HG02763 (cell line): ENCODE measurements at regions not wholly inside any gene's neighbourhood (a gene's known extent, or its start where the extent isn't known, plus 50 kb on each side); places are given as distances from the start of the nearest gene placed in this dataset.
A peak's percentile ranks its signal among the peaks of the same experiment; 100 is the strongest.

Experiments used
- ATAC-seq: cut with Tn5 transposase; IDR thresholded peaks from one replicate; pipeline ENCODE4 v1.9.1; 2021; ENCODE audit warnings: mild to moderate bottlenecking, moderate library complexity; ENCODE audit not compliant: unreplicated experiment

GRCh38 chr12:92438641-92439419 lies 264.0 kb upstream of the PLEKHG7 start:
- ATAC-seq = no peak

GRCh38 chr12:92437452-92437851 lies 265.3 kb upstream of the PLEKHG7 start:
- ATAC-seq = no peak

- no peak for ATAC-seq
Measured at GRCh38 chr12:92436856-92437255, 265.9 kb upstream of the PLEKHG7 start.

GRCh38 chr12:92434607-92435025 lies 268.2 kb upstream of the PLEKHG7 start:
- no peak for ATAC-seq

- peak; percentile 76 for ATAC-seq
Measured at GRCh38 chr12:92432724-92433441, 269.9 kb upstream of the PLEKHG7 start.

- ATAC-seq = peak; percentile 50
Measured at GRCh38 chr12:92431146-92431545, 271.6 kb upstream of the PLEKHG7 start.

GRCh38 chr12:92426332-92426731 lies 276.5 kb upstream of the PLEKHG7 start:
- no peak for ATAC-seq

DNA sequence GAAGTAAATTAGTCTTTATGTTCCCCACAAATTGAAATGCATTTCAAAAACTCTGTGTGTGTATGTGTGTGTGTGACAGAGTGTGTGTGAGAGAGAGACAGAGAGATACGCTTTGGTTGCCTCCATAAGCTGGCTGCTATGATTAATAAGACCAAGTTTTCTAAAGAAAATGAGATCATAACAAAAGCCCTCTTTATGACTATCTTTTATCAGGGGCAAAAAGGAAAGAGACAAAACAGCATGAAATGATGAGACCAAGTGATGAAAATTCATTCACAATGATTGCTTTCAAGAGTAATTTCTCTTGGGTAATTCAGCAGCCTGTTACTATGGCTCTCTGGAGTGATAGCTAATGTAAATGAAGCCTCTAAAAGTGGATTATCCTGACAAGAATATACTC lies 277.6 kb upstream of the PLEKHG7 start:
- ATAC-seq = no peak

DNA sequence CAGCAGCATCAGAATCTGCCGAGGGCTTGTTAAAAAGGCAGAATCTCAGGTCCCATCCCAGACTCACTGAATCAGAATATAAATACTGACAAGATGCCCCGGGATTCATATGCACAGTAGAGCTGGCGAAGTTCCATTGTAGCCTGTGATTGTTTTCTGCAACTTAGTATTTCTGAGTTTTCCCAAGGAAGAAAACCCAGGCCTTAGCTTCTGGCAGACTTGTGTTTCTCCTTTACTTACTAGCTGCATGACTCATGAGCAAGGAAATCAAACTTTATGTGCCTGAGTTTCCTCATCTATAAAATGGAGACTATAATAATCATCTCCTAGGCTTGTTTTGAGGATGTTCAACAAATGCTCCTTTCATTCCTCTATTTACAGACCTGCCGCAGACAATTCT lies 278.5 kb upstream of the PLEKHG7 start:
- no peak for ATAC-seq

GRCh38 chr12:92421701-92422100 lies 276.1 kb upstream of the BTG1 start:
- ATAC-seq = no peak

- no peak for ATAC-seq
Measured at GRCh38 chr12:92421042-92421441, 275.4 kb upstream of the BTG1 start.

DNA sequence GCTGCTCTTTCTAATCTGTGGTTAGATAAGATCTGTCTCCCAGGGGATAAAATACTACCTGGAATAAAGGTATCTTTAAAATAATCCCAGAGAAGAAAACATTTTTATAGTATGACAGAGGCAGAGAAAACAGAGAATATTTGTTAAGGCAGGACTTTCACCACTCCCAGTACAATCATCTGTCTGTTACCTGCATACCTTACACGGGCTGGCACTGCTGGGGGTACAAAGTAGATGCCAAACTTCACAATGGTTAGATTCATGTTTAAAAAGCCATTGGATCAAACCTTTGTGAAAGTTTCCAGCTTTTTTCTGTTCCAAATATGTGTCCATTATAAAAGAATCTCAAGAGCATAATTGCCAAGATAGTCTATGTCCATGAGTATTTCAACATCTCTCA lies 273.6 kb upstream of the BTG1 start:
- ATAC-seq = no peak

GRCh38 chr12:92418381-92418780 lies 272.7 kb upstream of the BTG1 start:
- no peak for ATAC-seq

- ATAC-seq = no peak
Measured at GRCh38 chr12:92417373-92417772, 271.7 kb upstream of the BTG1 start.

DNA sequence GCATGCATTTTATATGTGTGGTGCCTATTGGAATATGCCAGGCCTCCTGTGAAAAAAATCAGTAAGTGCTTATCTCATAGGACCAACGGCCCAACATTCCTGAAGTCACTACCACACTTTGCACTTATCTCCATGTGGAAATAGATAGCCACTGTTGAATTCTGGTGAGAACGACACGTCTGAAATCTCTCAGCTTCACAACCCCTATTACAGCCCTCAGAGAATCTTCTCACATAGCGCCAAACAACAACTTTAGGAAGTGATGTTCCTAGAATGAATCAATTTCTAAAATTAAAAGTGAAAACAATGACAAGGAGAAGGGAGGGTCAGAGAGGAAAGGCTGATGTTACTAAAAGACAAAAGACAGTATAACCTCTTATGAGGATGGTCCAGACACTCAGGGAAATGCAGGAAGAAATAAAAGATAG lies 270.8 kb upstream of the BTG1 start:
- ATAC-seq = no peak

- no peak for ATAC-seq
Measured at GRCh38 chr12:92414170-92415070, 268.8 kb upstream of the BTG1 start.

- no peak for ATAC-seq
Measured at GRCh38 chr12:92413286-92413685, 267.6 kb upstream of the BTG1 start.

DNA sequence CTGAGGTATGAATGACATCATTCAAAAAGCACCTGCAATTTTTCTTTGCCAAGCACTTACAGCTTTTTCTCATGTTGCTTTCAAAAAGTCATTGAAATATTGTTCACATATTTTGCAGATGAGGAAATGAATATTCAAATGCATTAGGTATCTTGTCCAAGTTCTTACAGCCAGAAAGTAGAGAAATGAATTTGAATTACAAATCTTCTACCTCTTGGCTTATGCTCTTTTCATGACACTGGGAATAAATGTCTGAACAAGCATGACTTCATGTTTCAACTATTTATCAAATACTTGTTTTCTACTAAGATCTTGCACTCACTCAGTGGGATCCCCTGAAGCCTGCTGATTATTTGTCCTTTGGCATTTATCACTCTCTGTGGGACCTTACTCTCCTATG lies 267.2 kb upstream of the BTG1 start:
- ATAC-seq = no peak

GRCh38 chr12:92411687-92412086 lies 266.0 kb upstream of the BTG1 start:
- no peak for ATAC-seq

GRCh38 chr12:92408072-92408900 lies 262.6 kb upstream of the BTG1 start:
- ATAC-seq = no peak
